HT1080 (cell line): ENCODE measurements at regions not wholly inside any gene's neighbourhood (a gene's known extent, or its start where the extent isn't known, plus 50 kb on each side); places are given as distances from the start of the nearest gene placed in this dataset.

Experiments used
- DNase-seq: peaks from one replicate; pipeline ENCODE4 v3.0.0-alpha.2; 2015; ENCODE audit warnings: low read depth

GRCh38 chr4:166259081-166259480, 386.0 kb downstream of the TLL1 start:
- DNase-seq, result no peak

- DNase-seq, result peak; percentile 15
These were observed 401.2 kb downstream of the TLL1 start for GRCh38 chr4:166274136-166274761.

GRCh38 chr4:166274775-166275174, 401.7 kb downstream of the TLL1 start:
- no peak for DNase-seq

GRCh38 chr4:166277401-166277800, 404.4 kb downstream of the TLL1 start:
- DNase-seq, result no peak

GRCh38 chr4:166277853-166278252, 404.8 kb downstream of the TLL1 start:
- no peak for DNase-seq

GRCh38 chr4:166279261-166279660, 406.2 kb downstream of the TLL1 start:
- no peak for DNase-seq

GRCh38 chr4:166280642-166281041, 407.6 kb downstream of the TLL1 start:
- DNase-seq, result no peak

GRCh38 chr4:166282081-166282770, 409.2 kb downstream of the TLL1 start:
- no peak for DNase-seq

GRCh38 chr4:166284221-166284620, 411.2 kb downstream of the TLL1 start:
- DNase-seq, result no peak

GRCh38 chr4:166290426-166290825, 417.4 kb downstream of the TLL1 start:
- DNase-seq, result no peak

- no peak for DNase-seq
These were observed 420.5 kb downstream of the TLL1 start for GRCh38 chr4:166293556-166293955.

GRCh38 chr4:166301266-166301665, 428.2 kb downstream of the TLL1 start:
- DNase-seq, result peak; percentile 6

- DNase-seq, result no peak
These were observed 435.6 kb downstream of the TLL1 start for GRCh38 chr4:166308647-166309046.

- DNase-seq, result no peak
These were observed 436.2 kb downstream of the TLL1 start for GRCh38 chr4:166309286-166309685.

GRCh38 chr4:166311169-166311568, 438.1 kb downstream of the TLL1 start:
- no peak for DNase-seq

- DNase-seq, result no peak
These were observed 439.1 kb downstream of the TLL1 start for GRCh38 chr4:166312166-166312565.

- DNase-seq, result no peak
These were observed 441.9 kb downstream of the TLL1 start for GRCh38 chr4:166314902-166315301.

GRCh38 chr4:166315721-166316467, 442.9 kb downstream of the TLL1 start:
- DNase-seq, result no peak

- peak; percentile 90 for DNase-seq
These were observed 445.9 kb downstream of the TLL1 start for GRCh38 chr4:166318810-166319525.

GRCh38 chr4:166323250-166323649, 450.2 kb downstream of the TLL1 start:
- no peak for DNase-seq

- DNase-seq, result peak; percentile 30
These were observed 451.3 kb downstream of the TLL1 start for GRCh38 chr4:166324321-166324720.
